GM21390 (cell line): ENCODE measurements at regions not wholly inside any gene's neighbourhood (a gene's known extent, or its start where the extent isn't known, plus 50 kb on each side); places are given as distances from the start of the nearest gene placed in this dataset.
"Not testable (repeated sequence)": the region's sequence is repeated elsewhere in the genome, so short reads cannot be mapped to it uniquely, and the experiment has no call there.

Source experiments
- ATAC-seq: cut with Tn5 transposase; IDR thresholded peaks from one replicate; pipeline ENCODE4 v1.9.1; 2021; ENCODE audit not compliant: unreplicated experiment

GRCh38 chr5:115469904-115470516, 74.6 kb downstream of the FEM1C start:
- no peak for ATAC-seq

DNA sequence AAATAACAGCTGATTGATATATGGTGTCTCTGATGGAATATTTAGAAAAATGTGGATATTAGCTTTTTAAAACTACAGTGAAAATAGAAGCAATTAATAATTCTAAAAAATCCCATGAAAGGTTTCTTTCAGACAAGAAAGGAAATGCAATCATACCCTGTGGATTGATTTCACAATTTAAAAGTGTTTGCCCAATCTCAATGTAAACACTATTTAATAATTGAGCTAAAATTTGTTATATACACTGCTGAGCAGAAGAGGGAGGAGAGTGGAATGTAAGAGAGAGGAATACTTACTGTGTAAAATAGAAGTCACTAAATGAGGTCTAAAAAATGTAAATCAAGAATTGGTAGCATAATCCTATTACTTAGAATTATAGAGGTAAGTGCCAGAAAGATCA, 76.9 kb downstream of the FEM1C start:
- no peak for ATAC-seq

DNA sequence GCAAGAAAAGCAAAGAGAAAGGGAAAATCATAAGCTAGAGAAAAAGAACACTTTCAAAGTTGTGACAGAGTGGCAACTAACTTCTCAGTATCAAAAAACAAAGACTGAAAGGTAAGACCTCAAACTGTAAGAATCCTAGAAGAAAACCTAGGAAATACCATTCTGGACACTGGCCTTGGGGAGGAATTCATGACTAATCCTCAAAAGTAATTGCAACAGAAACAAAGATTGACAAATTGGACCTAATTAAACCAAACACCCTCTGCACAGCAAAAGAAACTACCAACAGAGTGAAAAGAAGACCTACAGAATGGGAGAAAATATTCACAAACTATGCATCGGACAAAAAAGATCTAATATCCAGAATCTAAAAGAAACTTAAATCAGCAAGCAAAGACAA, 79.1 kb downstream of the FEM1C start:
- no peak for ATAC-seq

- ATAC-seq = no peak
Measured at GRCh38 chr5:115463983-115464382, 80.6 kb downstream of the FEM1C start.

GRCh38 chr5:115461506-115462290, 82.9 kb downstream of the FEM1C start:
- peak; percentile 43 for ATAC-seq

- ATAC-seq = no peak
Measured at GRCh38 chr5:115461093-115461492, 83.5 kb downstream of the FEM1C start.

DNA sequence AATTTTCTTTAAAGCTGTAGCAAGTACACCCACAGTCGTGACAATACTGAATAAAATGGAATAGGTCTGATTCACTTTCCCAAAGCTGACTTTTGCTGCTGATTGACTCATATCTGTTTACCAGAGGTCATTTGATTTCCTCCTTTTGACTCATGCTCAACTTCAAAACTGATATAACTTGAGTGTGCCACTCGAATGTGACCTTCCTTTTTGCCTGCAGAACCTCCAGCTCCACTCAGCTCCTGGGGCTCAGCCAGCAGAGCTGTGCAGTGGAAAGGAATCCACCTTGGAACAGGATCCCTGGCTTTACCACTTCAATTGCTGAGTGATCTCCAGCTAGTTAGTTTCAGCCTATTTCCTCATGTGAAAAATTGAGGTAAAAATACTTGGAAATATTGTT, 84.1 kb downstream of the FEM1C start:
- ATAC-seq = peak; percentile 60

DNA sequence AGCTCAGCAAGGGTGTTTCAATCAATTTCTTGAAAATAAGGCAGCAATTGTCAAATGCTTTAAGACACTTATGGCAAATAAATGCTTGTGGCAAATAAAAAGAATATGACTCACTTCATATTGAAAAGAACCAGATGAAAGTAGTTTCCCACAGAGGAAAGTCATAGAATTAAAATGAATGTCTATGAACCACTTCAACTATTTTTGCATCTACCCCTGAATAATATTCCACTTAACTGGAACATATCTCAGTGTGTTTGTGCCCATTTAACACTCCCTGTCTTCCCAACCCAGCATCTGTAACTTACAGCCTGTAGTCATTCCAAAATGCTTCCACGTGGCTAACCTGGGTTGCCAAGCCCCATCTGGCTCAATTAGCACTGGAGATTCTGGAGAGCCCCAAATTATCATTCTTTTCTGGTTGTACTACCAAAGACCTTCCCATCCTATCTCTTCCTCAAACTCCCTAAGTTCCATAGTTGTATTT, 84.7 kb downstream of the FEM1C start:
- no peak for ATAC-seq

DNA sequence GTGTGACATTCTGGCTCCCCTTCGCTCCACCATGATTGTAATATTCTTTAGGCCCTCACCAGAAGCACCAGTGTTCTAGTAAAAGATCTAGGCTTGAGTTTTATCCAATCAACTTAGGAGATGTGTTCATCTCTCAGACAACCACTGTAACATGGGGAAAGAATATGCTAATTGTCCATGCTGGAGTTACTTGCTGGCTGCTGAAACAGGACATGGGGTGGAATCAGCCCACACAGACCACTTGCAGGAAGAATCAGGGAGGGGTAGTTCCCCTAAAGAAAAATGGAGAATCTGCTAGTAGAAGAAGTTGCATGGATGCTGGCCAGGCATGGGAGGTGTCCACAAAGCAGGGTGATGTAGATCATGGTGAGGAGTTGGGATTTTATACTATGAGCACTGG, 86.2 kb downstream of the FEM1C start:
- ATAC-seq = no peak

DNA sequence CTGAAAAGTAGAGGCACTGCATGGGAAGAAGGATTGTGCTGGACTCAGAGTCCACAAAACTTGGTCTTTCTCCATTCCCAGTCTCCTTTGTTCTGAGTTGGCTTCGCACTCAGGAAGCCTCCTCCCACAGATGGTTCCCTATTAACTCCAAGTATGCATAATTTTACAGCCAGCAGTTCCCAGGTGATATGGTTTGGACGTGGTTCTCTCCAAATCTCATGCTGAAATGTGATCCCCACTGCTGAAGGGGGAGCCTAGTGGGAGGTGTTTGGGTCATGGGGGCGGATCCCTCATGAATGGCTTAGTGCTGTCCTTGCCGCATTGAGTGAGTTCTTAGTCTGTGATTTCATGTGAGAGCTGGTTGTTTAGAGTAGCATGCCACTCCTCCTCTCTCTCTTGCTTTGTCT, 86.6 kb downstream of the FEM1C start:
- no peak for ATAC-seq

DNA sequence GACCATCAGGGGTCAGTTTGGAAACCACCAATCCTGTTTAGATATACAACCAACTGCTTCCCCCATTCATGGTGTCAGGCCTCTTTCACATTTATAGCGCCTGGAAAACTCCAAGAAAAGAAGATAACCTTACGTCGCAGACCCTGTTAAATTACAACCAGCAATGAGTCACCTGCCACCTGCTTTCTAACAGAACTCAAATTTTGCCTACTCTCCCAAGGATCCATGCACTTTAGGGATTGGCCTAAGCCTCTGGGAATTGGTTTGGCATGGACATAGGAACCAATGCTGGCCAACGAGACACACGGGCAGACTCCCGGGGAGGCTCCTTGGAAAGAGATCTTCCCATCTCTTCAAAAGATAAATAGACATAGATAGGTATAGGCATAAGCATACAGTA, 87.0 kb downstream of the FEM1C start:
- no peak for ATAC-seq

GRCh38 chr5:115456539-115457040, 88.0 kb downstream of the FEM1C start:
- no peak for ATAC-seq

DNA sequence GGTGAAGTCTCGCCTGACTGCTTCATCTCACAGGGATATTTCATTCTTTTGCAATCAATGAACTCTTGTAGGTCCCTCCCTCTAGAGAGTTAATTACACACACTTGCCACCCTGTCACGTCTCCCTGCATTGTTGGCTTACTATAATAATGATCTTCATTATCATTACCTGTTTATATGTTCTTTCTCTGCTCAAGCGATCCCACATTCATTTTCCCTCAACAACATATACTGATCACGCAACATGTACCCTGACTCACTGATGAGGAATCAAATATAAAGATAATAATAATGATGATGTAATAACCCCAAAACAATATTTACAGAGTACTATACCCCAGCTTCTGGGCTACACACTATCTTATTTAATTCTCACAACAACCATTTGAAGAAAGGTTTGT, 88.5 kb downstream of the FEM1C start:
- no peak for ATAC-seq

GRCh38 chr5:115455301-115455707, 89.3 kb downstream of the FEM1C start:
- no peak for ATAC-seq

DNA sequence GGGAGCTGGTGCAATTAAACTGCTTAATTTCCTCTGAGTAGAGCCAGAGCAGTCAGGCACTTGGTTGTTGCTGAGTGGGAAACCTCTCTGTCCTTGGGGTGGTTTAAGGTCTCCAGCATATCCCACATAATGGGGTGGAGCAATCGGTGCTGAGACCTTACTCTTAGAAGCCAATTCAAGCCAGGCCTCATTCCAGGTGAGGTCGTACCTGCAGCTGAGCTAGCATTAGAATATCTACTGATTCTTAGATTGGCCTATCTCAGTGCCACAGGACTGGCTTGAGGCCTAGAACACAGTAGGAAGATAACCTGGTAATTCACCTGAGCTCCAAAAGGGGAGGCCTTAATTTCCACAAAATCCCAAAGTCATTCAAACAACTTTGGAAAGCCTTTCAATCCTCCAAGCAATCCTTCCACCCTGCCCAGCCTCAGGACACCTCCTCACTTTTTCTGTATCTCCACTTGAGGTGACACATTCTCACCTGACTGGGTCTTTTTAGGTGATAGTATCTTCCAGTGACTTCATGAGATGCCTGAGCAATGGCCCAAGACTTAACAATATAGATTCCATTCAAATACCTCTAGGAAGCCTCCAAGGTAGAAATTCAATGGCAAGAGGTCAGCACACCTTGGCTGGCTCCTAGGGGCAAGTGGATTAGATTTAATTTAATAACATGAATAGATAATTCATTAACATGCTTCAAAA, 91.0 kb downstream of the FEM1C start:
- ATAC-seq = no peak

DNA sequence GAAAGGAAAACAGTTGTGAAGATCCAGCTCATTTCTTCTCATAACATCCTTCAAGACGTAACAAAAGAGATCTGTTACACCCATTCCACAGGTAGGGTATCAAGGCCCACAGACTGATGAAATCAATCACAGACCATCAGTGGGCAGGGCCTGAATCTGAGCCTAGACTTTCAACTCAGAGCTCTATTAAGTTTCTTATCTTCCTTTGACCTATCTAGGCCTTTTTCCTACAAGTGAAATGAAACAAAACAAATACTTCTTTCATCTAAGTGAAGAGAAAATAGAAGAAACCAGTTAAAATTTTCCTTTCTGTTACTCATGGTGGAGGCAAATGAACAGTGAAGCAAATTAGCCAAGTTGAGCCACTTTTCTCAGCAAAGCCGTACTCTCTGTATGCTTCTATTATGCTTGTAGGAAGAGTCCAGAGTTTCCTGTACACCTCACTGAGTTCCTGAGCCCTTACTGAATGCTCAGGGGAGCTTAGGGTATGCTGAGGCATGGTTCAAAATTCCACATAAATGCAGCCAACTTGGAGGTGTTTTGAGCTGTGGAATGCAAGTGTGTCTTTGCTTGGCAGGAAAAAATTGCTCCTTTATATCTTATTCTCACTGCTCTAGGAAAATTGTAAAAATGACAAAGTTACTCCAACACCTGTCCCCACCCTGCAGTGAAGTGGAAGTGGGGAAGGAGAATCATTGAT, 91.9 kb downstream of the FEM1C start:
- ATAC-seq = no peak

DNA sequence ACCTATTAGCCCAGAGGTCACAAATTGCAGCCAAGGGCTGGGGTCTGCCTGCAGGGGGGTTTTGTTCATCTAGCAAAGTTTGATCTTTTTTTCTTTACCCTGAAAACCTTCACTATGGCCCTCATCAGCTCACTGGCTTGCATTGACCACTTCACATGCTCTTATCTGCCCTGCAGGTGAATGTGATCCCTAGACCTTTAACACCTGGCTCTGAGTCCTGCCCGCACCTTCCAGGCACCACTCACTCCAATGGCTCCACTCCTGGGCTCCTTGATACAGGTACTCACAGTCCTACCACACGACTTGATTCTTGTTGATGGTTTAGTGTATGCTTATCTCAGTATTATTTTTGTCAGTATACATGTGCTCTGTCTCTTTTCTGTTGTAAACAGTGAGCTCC, 92.5 kb downstream of the FEM1C start:
- ATAC-seq = no peak

DNA sequence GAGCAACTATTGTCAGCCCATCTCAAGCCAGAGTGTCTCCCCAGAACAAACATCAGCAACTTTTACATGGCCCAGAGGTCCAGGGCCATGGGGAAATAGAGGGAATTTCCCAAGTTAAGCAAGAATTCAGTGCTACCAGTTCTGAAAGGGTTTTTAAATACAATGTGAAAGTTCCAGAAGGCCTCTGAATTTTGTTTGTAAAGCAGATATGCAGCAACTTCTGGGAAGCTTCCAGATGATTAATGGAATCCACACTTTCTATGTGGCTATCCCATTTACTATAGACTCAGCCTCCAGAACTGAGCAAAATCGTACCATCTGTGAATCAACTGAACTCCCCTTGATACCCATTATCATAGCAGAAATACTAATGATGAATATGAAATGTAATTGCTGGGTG, 93.8 kb downstream of the FEM1C start:
- peak; percentile 60 for ATAC-seq

DNA sequence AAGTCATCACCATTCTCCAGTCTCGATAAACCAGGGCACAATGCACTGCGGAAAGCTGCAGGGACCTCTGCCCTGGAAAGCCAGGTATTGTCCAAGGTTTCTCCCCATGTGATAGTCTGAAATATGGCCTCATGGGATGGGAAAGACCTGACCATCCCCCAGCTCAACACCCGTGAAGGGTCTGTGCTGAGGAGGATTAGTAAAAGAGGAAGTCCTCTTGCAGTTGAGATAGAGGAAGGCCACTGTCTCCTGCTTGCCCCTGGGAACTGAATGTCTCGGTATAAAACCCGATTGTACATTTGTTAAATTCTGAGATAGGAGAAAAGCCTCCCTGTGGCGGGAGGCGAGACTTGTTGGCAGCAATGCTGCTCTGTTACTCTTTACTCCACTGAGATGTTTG, 95.9 kb downstream of the FEM1C start:
- ATAC-seq = not testable (repeated sequence)

DNA sequence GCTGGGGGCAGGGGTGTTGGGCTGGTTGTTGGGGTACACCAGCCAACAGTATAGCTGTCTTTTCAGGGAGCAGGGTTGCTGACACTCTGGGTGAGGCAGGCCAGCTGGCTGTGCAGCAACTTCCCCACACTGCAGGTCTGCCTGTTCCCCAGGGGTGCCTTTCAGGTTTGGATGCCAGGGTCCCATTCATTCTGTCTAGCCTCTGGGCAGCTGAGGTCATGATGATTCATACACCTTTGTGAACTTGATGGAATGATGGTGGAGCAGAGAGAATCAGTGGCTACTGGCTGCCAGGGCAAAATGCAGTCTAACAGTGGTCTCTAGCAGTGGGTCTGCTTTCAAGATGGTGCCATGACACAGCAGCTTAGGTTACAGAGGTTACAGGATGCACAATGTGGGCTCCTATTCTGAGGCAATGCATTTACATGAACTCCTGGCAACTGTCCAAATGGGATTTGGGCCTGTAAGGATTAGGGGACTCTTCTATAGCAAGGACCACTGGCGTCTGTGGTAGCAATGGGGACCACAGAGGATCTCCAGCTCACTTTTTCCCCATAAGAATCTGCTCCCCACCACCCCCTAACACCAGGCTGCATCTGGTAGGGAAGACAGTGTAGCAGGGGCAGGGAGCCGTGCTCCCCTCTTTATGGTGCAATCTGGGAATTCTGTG, 103.7 kb downstream of the FEM1C start:
- ATAC-seq = no peak

DNA sequence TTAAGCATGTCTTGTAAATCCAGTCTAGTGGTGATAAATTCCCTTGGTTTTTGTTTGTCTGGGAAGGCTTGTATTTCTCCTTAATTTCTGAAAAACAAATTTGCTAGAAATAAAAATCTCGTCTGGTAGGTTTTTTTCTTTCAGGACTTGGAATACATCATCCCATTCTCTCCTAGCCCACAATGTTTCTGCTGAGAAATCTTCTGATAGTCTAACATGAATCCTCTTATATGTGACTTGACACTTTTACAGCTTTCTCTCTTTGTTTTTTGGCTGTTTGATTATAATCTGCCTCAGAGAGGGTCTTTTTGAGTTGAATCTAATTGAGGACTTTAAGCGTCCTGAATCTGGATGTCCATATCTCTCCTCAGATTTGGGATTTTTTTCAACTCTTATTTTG, 104.9 kb downstream of the FEM1C start:
- no peak for ATAC-seq
